HCT116 (cell line): ENCODE measurements at regions not wholly inside any gene's neighbourhood (a gene's known extent, or its start where the extent isn't known, plus 50 kb on each side); places are given as distances from the start of the nearest gene placed in this dataset.

Experiments used
- ATAC-seq: fragments of 200-7000 bp; cut with Tn5 transposase; 2 replicates; pipeline ENCODE4 v1.9.1; 2020; ENCODE audit warnings: mild to moderate bottlenecking, moderate library complexity
- BruUV-seq: library from RNA; stranded (reverse); fragments of 400-500 nt; replicated peaks from 2 replicates; lab custom pipeline; 2021; lab: Mats Ljungman, UMichigan
- CTCF ChIA-PET: fragments of 300-600 bp; sonication (Branson Sonifier 250); formaldehyde crosslinking; loops from one replicate; lab custom pipeline; 2021; ENCODE audit warnings: antibody characterized with exemption; lab: Charles Lee
- POLR2A ChIA-PET: fragments of 300-600, 350-600 bp; sonication (Branson Sonifier 250); formaldehyde crosslinking; loops from one replicate; lab custom pipeline; 2021; ENCODE audit warnings: antibody characterized with exemption; lab: Charles Lee
- RAD21 ChIA-PET, 2 experiments: fragments of 300-600 bp; sonication (Branson Sonifier 250); formaldehyde crosslinking; loops; one replicate each; lab custom pipeline; 2023; ENCODE audit warnings: low total read pairs in 2 of 2; ENCODE audit not compliant: uncharacterized antibody in 2 of 2, unreplicated experiment in 2 of 2, low non-redundant PET in 1 of 2; lab: Charles Lee
- DNase-seq: peaks from one replicate; pipeline ENCODE4 v3.0.0-alpha.2; 2010; ENCODE audit warnings: low read depth, low spot score
- H2AFZ ChIP-seq: fragments of 200-600 bp; shearing (Covaris generic), sonication (generic); 2 replicates; pipeline ENCODE4 v1.6.1; 2017; ENCODE audit warnings: low read depth, mixed run types, mixed read lengths, antibody characterized with exemption, low read length; ENCODE audit not compliant: poor library complexity, severe bottlenecking
- H3K27ac ChIP-seq: 2 replicates; pipeline ENCODE4 v1.5.1; 2012; ENCODE audit warnings: low read depth, low read length
- H3K27me3 ChIP-seq: fragments of 200-600 bp; sonication (generic); 2 replicates; pipeline ENCODE4 v1.6.1; 2016; ENCODE audit warnings: mixed run types, low read length, mixed read lengths; ENCODE audit not compliant: insufficient read depth
- H3K36me3 ChIP-seq, 2 experiments: fragments of 200-500 bp in 1 of 2; fragments of 200-600 bp in 1 of 2; sonication (Bioruptor generic) in 1 of 2; sonication (generic) in 1 of 2; 2 replicates each; pipeline versions ENCODE4 v1.5.1 to v1.6.1; 2014 to 2016; ENCODE audit warnings: low read length in 2 of 2, inconsistent platforms in 1 of 2, mixed read lengths in 1 of 2, mixed run types in 1 of 2; ENCODE audit not compliant: insufficient read depth in 2 of 2, control insufficient read depth in 1 of 2
- H3K4me1 ChIP-seq, 2 experiments: fragments of 200-600 bp in 1 of 2; sonication (generic) in 1 of 2; 2 replicates each; pipeline versions ENCODE4 v1.5.1 to v1.6.1; 2012 to 2017; ENCODE audit warnings: low read length in 2 of 2, inconsistent platforms in 1 of 2, mild to moderate bottlenecking in 1 of 2, mixed read lengths in 1 of 2, mixed run types in 1 of 2, moderate library complexity in 1 of 2; ENCODE audit not compliant: insufficient read depth in 2 of 2, control insufficient read depth in 1 of 2
- H3K4me2 ChIP-seq: fragments of 200-600 bp; sonication (generic); 2 replicates; pipeline ENCODE4 v1.6.1; 2017; ENCODE audit warnings: mixed run types, low read length, mixed read lengths
- H3K4me3 ChIP-seq, 2 experiments: fragments of 200-600 bp in 1 of 2; sonication (generic) in 1 of 2; replicated peaks in 1 of 2; 2 replicates each; pipeline ENCODE4 v1.5.1; 2011 to 2016; ENCODE audit warnings: low read length in 2 of 2, control low read depth in 1 of 2, low read depth in 1 of 2, mild to moderate bottlenecking in 1 of 2, mixed read lengths in 1 of 2, mixed run types in 1 of 2
- H3K79me2 ChIP-seq: fragments of 200-600 bp; sonication (generic); 2 replicates; pipeline ENCODE4 v1.6.1; 2017; ENCODE audit warnings: mild to moderate bottlenecking, mixed run types, low read length, moderate library complexity, mixed read lengths; ENCODE audit not compliant: insufficient read depth
- H3K9ac ChIP-seq: fragments of 200-600 bp; sonication (generic); 2 replicates; pipeline ENCODE4 v1.6.1; 2016; ENCODE audit warnings: low read length, mixed read lengths
- H3K9me2 ChIP-seq: fragments of 200-600 bp; sonication (generic), shearing (Covaris generic); 2 replicates; pipeline ENCODE4 v1.6.1; 2017; ENCODE audit warnings: mixed run types, mild to moderate bottlenecking, moderate library complexity; ENCODE audit not compliant: insufficient read depth
- H3K9me3 ChIP-seq, 2 experiments: fragments of 200-500 bp in 1 of 2; fragments of 200-600 bp in 1 of 2; sonication (Bioruptor generic) in 1 of 2; sonication (generic) in 1 of 2; 2 replicates each; pipeline ENCODE4 v1.6.1; 2014 to 2017; ENCODE audit warnings: low read length in 2 of 2, mixed read lengths in 2 of 2, inconsistent platforms in 1 of 2, low read depth in 1 of 2, mild to moderate bottlenecking in 1 of 2, mixed run types in 1 of 2, moderate library complexity in 1 of 2; ENCODE audit not compliant: control insufficient read depth in 1 of 2, insufficient read depth in 1 of 2
- H4K20me1 ChIP-seq: fragments of 200-600 bp; sonication (generic), shearing (Covaris generic); 2 replicates; pipeline ENCODE4 v1.6.1; 2017; ENCODE audit warnings: mixed run types, mild to moderate bottlenecking, moderate library complexity; ENCODE audit not compliant: insufficient read depth
- CEBPB ChIP-seq: IDR thresholded peaks from 2 replicates; pipeline ENCODE4 v1.6.1; 2012; ENCODE audit warnings: low read depth
- EGR1 ChIP-seq: IDR thresholded peaks from 2 replicates; pipeline ENCODE4 v1.6.1; 2012; ENCODE audit warnings: low read depth
- ELF1 ChIP-seq: IDR thresholded peaks from 2 replicates; pipeline ENCODE4 v1.6.1; 2012; ENCODE audit warnings: low read depth, borderline replicate concordance
- EZH2phosphoT487 ChIP-seq: fragments of 200-600 bp; IDR thresholded peaks from 2 replicates; pipeline ENCODE4 v1.6.1; 2018; ENCODE audit warnings: antibody characterized with exemption, borderline replicate concordance
- FOSL1 ChIP-seq: IDR thresholded peaks from 2 replicates; pipeline ENCODE4 v1.6.1; 2012; ENCODE audit warnings: low read depth
- JUND ChIP-seq: IDR thresholded peaks from 2 replicates; pipeline ENCODE4 v1.6.1; 2012
- POLR2A ChIP-seq: IDR thresholded peaks from 2 replicates; pipeline ENCODE4 v1.7.0; 2011; ENCODE audit warnings: borderline replicate concordance; ENCODE audit not compliant: insufficient read depth, insufficient read length; ENCODE audit errors: extremely low read depth
- RAD21 ChIP-seq: IDR thresholded peaks from 2 replicates; pipeline ENCODE4 v1.6.1; 2012; ENCODE audit warnings: low read depth, mild to moderate bottlenecking
- SP1 ChIP-seq: IDR thresholded peaks from 2 replicates; pipeline ENCODE4 v1.6.1; 2012; ENCODE audit warnings: low read depth
- ZFX ChIP-seq: fragments of 450-650 bp; IDR thresholded peaks from 2 replicates; pipeline ENCODE4 v1.6.1; 2017
- ZNF274 ChIP-seq: fragments of 200-500 bp; sonication (Bioruptor generic); IDR thresholded peaks from 2 replicates; pipeline ENCODE4 v1.6.1; 2014; ENCODE audit warnings: mild to moderate bottlenecking, low read depth, low read length, inconsistent platforms
- intact Hi-C: fragments of 100-400 bp; cut with micrococcal nuclease; formaldehyde crosslinking; loops from 2 replicates; pipeline ENCODE4 v1.10.0; 2022
- TF ChIP-seq, protein P1 (sequence below): IDR thresholded peaks from 2 replicates; pipeline ENCODE4 v1.6.1; 2011; ENCODE audit warnings: mild to moderate bottlenecking, low read length, moderate library complexity; ENCODE audit not compliant: insufficient replicate concordance; ENCODE audit errors: extremely low read depth

GRCh38 chr5:159400476-159400875 lies 70.2 kb upstream of the IL12B start (continued):
- TF ChIP-seq EZH2phosphoT487: no peak

- ChIA-PET RAD21 (no interaction called here), POLR2A (no interaction called here)
- Histone ChIP-seq H3K36me3 (no peaks in the 10 kb centered on the region), H3K27ac (no peak overlapping the region), H3K9me2 (no peaks in the 10 kb centered on the region), H3K4me2 (no peak overlapping the region), H3K27me3 (no peaks in the 10 kb centered on the region)
- ATAC-seq: no peak
- intact Hi-C loops: no loop called here
- BruUV-seq: no TSS peak
- TF ChIP-seq ELF1 (no peak), RAD21 (no peak), JUND (no peak), EZH2phosphoT487 (no peak), CEBPB (no peak), POLR2A (no peak), ZNF274 (no peak), SP1 (no peak), ZFX (no peak), EGR1 (no peak), FOSL1 (no peak)
- TF ChIP-seq, protein P1, sequence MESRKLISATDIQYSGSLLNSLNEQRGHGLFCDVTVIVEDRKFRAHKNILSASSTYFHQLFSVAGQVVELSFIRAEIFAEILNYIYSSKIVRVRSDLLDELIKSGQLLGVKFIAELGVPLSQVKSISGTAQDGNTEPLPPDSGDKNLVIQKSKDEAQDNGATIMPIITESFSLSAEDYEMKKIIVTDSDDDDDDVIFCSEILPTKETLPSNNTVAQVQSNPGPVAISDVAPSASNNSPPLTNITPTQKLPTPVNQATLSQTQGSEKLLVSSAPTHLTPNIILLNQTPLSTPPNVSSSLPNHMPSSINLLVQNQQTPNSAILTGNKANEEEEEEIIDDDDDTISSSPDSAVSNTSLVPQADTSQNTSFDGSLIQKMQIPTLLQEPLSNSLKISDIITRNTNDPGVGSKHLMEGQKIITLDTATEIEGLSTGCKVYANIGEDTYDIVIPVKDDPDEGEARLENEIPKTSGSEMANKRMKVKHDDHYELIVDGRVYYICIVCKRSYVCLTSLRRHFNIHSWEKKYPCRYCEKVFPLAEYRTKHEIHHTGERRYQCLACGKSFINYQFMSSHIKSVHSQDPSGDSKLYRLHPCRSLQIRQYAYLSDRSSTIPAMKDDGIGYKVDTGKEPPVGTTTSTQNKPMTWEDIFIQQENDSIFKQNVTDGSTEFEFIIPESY: no peak
- TF ChIP-seq, all 23 proteins: peak for 0
- no peak overlapping the region for H3K4me3 ChIP-seq
- H3K9me3 ChIP-seq: no peaks in the 10 kb centered on the region
- CTCF ChIA-PET: no interaction called here
- H4K20me1 ChIP-seq: no peaks in the 10 kb centered on the region
- no peak overlapping the region for H3K9ac ChIP-seq
- DNase-seq: no peak
- no peaks in the 10 kb centered on the region for H3K4me1 ChIP-seq
- no peak overlapping the region for H2AFZ ChIP-seq
- no peaks in the 10 kb centered on the region for H3K79me2 ChIP-seq
Measured at GRCh38 chr5:159402311-159402710, 72.0 kb upstream of the IL12B start.
